Neural crest cell (in vitro differentiated cells): ENCODE measurements at regions not wholly inside any gene's neighbourhood (a gene's known extent, or its start where the extent isn't known, plus 50 kb on each side); places are given as distances from the start of the nearest gene placed in this dataset.

Source experiments
- DNase-seq: peaks from one replicate; pipeline ENCODE4 v3.0.0; 2021; ENCODE audit warnings: low read depth, mixed read lengths, low spot score
- H3K27ac Mint-ChIP-seq: one replicate; pipeline ENCODE4 v1.8.0; 2021; ENCODE audit warnings: mild to moderate bottlenecking, mixed read lengths; ENCODE audit not compliant: unreplicated experiment
- H3K27me3 Mint-ChIP-seq: 2 replicates; pipeline ENCODE4 v1.8.0; 2021; ENCODE audit warnings: low read depth, mild to moderate bottlenecking, mixed read lengths
- H3K36me3 Mint-ChIP-seq: 2 replicates; pipeline ENCODE4 v1.8.0; 2021; ENCODE audit warnings: low read depth, mild to moderate bottlenecking, mixed read lengths
- H3K4me1 Mint-ChIP-seq: 2 replicates; pipeline ENCODE4 v1.8.0; 2021; ENCODE audit warnings: mixed read lengths
- H3K4me3 Mint-ChIP-seq: one replicate; pipeline ENCODE4 v1.8.0; 2021; ENCODE audit warnings: mild to moderate bottlenecking, mixed read lengths
- H3K9me3 Mint-ChIP-seq: 2 replicates; pipeline ENCODE4 v1.8.0; 2021; ENCODE audit warnings: mixed read lengths
- CTCF ChIP-seq: fragments of 200-600 bp; sonication (generic); conservative IDR thresholded peaks from 2 replicates; pipeline ENCODE4 v1.5.0; 2021; ENCODE audit warnings: antibody characterized with exemption, mild to moderate bottlenecking

GRCh38 chr2:126788113-126788512, 110.6 kb upstream of the TEX51 start:
- no peaks in the 10 kb centered on the region for H3K36me3 Mint-ChIP-seq
- no peak overlapping the region for H3K27ac Mint-ChIP-seq
- H3K4me3 Mint-ChIP-seq, result no peak overlapping the region
- no peaks in the 10 kb centered on the region for H3K9me3 Mint-ChIP-seq
- no peak for DNase-seq
- no peak for TF ChIP-seq CTCF
- H3K27me3 Mint-ChIP-seq, result no peaks in the 10 kb centered on the region
- H3K4me1 Mint-ChIP-seq, result peaks cover 12% of the 10 kb centered on the region

DNA sequence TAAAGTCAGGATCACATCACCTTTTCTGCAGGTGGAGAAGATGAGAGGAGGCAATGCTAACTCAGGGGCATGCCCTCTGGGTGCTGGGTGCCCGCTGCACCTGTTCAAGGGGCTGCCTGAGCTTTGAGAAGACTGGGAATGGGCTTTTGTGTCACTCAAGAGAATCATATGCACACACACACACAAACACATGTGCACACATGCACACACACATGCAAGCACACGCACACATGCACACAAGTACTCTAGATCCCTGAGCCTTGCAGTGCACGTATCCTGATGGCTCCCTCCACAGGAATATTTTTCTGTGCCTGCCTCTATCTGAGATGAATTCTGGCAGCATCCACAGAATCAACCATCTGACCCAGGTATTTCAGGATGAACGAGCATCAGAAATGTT, 110.0 kb upstream of the TEX51 start:
- no peak for TF ChIP-seq CTCF

DNA sequence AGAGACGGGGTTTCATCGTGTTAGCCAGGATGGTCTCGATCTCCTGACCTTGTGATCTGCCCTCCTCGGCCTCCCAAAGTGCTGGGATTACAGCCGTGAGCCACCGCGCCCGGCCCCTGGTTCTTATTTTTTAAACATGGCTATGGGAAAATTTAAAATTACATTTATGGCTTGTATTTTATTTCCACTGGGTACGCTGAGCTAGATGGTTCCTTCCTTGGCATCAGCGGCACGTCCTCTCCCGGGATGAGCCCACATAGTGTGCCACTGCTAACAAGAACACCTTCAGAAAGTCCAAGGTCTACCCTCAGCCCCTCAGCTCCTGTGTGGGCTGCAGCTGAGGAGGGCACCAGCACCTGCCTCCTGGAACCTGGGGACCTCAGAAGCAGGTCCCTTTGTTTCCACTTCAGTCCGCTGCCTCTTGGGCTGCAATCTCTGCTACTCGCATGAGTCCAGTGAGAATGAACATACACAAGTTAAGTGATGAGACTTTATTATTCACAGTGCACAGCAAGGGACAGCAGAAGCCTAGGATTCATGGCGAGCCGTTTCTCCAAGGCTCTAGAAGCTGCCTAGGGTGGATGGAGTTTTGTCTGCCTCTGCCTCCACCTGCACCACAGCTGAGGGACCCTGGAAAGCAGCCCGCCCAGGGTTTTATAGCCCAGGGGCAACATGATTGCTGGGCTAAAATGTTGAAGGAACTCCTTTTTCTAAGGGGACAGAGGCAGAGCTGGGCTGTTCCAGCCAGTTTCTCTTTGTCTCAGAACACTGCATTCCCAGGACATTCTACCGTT, 107.5 kb upstream of the TEX51 start:
- H3K36me3 Mint-ChIP-seq, result no peaks in the 10 kb centered on the region
- H3K4me3 Mint-ChIP-seq, result no peak overlapping the region
- peaks cover 12% of the 10 kb centered on the region for H3K4me1 Mint-ChIP-seq
- no peak for TF ChIP-seq CTCF
- no peak overlapping the region for H3K27ac Mint-ChIP-seq
- H3K27me3 Mint-ChIP-seq, result peaks cover 8% of the 10 kb centered on the region
- DNase-seq, result no peak
- H3K9me3 Mint-ChIP-seq, result no peaks in the 10 kb centered on the region

More for the DNA sequence above, 110.0 kb upstream of the TEX51 start:
- Mint-ChIP-seq H3K4me1 (peaks cover 12% of the 10 kb centered on the region), H3K9me3 (no peaks in the 10 kb centered on the region), H3K4me3 (no peak overlapping the region), H3K27ac (no peak overlapping the region), H3K27me3 (peaks cover 4% of the 10 kb centered on the region), H3K36me3 (no peaks in the 10 kb centered on the region)
- DNase-seq, result no peak

- Mint-ChIP-seq H3K4me3 (no peak overlapping the region), H3K27ac (no peak overlapping the region), H3K9me3 (no peaks in the 10 kb centered on the region), H3K36me3 (no peaks in the 10 kb centered on the region), H3K27me3 (peaks cover 8% of the 10 kb centered on the region), H3K4me1 (peaks cover 4% of the 10 kb centered on the region)
- no peak for DNase-seq
- TF ChIP-seq CTCF, result no peak
Measured at GRCh38 chr2:126792186-126792585, 106.5 kb upstream of the TEX51 start.

DNA sequence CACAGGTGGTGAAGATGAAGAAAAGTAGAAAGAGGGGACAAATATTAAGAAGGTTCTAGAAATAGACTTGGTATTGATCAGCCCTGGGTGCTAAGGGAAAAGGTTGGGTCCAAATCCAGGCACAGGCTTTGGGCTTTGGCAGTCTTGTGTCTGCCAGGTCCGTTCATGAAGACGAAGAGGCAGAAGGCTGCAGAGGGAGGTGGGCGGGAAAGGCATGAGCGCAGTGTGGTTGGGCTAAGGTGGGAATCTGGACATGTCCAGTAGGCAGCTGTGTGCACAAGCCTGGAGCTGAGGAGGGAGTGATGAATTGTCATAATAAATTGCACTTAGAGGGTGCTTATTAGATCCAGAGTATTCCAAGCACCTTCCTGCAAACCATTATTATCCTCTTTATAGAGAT, 105.7 kb upstream of the TEX51 start:
- Mint-ChIP-seq H3K9me3 (no peaks in the 10 kb centered on the region), H3K27me3 (peaks cover 8% of the 10 kb centered on the region), H3K27ac (no peak overlapping the region), H3K4me1 (no peaks in the 10 kb centered on the region), H3K4me3 (no peak overlapping the region), H3K36me3 (no peaks in the 10 kb centered on the region)
- TF ChIP-seq CTCF, result no peak
- DNase-seq, result no peak
